ENCODE measurements at regions not wholly inside any gene's neighbourhood (a gene's known extent, or its start where the extent isn't known, plus 50 kb on each side); places are given as distances from the start of the nearest gene placed in this dataset.

DNA sequence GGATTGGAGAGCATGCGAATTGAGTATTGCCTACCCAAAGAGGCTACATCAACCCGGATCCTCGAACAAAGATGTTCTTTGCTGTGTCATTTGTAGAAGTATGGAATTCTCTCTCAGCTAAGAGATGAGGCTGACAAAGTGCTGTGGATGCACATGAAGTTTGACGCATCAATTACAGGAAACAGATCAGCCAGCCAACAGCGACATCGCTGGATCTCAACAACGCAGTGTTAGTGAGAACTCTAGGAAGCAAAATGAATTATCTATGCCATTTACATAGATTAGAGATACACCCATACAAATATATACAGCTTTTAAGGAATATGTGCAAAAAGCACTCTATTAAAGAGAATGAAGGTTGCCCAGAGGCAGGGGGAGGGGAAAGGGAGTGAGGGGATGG, 160.6 kb upstream of the RGMA start:
- DNase-seq: no peak

DNA sequence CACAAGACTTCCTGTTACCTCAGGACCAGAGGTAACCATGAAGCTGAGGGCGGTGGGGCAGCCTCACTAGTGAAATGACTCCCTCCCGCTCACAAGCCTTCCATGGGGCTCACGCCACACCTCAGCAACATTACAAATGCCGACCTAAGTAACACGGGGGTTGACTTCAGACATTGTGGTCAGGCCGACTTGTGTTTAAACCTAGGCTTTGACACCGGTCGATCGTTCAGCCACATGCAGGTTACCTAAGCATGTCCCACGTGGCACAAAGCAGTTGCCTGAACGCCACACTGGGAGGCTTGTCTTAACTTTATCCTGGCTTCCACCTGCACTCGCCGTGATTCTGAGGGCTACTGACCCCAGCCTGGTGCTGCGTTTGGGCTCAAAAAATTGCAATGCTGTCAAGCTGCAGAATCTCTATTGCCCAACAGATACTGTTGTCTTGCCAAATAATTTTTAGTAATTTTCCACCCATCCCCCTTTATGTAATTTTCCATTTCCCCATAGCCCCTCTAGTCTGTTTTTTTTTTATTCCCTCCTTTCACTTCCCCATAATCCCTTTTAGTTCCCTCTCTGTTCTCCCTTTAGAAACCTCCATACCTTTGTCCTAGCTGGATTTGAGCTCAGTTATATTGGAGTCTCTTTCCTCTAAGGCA, 158.6 kb upstream of the RGMA start:
- no peak for DNase-seq

DNA sequence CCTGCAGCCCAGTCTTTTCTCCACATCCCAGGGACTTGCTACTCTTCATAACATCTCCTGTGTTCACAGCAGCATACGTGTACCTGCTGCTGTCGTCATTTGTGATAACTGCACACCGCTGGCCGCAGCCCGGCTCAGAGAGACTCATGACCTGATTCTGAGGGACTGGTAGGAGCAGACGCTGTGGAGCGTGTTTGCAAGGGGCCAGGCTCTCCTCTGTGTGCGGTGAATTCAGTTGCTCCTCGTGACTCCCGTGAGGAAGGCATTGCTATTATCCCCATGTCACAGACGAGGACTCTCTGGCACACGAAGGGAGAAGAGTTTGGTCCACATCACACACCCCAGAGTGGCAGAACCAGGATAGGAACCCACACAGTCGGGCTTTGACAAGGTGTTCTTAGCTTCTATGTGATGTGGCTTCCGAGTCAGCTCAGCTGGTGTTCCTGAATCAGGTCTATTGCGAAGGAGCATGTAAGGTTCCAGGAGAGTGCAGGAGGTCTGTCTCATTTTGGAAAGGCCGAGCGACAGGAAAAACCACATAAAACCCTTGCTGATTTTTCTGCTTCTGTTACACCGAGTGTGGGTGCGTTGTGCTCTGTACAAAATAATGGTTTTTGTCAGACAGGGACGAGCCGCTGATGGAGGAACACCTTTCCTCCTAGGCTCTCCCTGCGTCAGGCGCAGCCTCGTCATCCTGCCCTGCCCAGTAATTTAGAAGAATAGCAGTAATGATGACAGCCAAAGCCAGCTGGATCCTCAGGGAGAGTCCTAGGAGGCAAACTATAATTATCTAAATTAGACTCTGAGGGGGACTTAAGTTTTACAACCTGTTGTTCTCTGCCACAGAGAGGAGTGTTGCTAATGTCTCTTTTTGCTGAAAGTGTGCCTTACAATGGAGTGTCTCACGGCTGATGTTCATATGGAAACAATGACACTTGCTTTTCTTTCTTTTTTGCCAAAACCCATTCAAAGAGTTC, 157.5 kb upstream of the RGMA start:
- no peak for DNase-seq

DNA sequence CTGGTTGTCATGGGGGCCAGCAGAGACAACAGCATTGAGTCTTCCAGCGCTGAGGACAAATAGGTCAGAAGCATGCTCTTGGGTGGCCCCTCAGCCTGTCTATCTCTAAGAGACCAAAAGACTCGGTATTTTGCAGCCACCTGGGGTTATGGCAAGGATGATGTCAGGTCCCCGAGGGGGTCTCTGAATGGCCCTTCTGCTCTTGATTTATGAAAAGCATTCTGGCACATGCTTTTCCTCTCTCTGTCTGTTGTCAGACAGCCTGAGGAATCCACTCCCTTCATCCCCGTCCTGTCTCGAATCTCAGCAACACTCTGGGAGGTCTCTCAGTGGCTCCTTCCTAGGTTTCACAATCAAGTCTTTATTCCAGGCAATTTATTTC, 156.6 kb upstream of the RGMA start:
- DNase-seq: no peak

DNA sequence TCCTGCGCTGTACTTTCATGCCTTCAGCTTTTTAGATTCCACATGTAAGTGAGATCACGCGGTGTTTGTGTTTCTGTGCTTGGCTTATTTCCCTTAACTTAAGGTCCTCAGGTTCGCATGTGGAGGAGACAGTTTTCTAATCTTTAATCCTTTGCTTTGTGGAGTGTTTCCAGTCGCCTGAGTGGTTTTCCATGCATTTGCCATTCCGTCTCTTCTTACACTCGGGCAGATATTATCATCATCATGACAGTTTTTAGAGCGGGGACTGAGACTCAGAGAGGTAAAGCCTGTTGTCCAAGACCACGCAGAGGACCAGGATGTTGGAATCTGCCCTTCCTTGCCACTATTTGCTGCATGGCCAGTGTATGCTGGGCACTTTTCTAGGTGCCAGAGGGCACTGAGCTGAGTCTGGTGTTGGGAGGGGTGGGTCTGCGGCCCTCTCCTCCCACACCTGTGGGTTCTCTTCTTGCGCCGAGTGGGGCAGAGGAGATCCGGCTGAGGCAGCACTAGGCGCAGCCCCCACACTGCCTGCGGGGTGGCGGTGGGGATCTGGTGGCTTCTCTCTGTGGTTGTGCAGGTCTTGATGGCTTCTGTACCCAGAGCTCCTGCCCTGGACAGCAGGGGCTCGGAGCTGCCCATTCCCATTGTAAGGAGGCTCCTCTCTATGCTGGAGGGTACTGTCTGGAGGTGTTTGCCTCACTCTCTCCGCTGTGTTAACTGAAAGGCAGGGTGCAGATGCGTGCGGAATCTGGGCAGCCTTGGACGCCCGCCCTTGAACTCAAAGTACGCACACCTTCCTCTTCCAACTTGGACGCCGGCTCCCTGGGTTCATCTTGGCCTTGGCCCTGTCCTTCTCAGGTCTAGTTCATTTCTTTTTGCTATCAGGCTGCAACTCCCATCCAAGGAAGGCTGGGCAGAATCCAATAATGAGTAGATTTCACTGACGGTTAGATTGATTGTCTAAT, 156.0 kb upstream of the RGMA start:
- DNase-seq: no peak

DNA sequence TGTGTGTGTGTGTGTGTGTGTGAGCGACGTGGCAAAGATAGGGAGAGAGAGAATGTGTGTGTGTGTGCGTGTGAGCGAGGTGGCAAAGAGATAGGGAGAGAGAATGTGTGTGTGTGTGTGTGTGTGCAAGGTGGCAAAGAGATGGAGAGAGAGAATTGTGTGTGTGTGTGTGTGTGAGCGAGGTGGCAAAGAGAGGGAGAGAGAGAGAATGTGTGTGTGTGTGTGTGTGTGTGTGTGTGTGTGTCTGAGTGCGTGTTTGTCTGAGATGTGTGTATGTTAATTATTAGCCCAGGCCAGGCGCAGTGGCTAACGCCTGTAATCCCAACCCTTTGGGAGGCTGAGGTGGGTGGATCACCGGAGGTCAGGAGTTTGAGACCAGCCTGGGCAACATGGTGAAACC, 154.6 kb upstream of the RGMA start:
- no peak for DNase-seq

DNA sequence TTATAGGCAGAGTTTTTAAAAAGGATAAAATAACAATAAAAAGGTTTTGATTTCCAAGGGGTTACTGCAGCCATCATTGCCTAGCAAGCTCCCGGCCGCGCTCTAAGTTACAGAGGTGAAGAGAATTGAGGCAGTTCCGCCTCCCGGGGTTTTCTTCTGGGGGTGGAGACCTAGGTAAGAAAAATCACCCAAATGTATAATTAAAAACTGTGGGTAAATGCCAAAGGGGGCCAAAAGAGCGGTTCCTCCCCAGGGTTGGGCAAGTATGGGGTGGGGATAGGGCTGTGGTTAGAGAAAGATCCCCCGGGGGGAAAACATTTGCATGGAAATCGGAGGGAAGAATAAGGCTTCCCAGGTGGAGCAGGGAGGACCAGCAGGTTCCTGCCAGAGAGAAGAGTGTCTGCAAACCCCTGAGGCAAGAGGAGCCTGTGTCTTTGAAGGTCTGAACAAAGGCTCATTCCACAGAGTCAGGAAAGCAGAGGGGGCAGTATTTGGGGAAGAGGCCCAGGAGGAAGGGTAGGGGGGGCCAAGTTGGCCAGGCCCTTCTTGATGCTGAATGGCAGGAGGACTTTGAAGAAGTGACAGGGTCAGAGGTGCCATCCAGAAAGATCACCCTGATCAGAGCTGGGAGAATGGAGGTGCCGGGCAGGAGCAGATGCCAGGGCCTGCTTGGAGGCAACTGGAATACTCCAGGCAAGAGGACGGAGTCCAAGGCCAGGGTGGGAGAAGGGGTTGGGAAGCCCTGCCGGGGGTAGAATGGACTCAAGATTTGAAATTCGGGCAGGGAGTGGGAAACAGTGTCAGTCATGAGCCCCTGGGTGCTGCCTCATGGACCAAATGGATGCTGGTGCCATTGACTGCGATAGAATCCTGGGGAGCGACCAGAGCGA, 152.9 kb upstream of the RGMA start:
- no peak for DNase-seq

DNA sequence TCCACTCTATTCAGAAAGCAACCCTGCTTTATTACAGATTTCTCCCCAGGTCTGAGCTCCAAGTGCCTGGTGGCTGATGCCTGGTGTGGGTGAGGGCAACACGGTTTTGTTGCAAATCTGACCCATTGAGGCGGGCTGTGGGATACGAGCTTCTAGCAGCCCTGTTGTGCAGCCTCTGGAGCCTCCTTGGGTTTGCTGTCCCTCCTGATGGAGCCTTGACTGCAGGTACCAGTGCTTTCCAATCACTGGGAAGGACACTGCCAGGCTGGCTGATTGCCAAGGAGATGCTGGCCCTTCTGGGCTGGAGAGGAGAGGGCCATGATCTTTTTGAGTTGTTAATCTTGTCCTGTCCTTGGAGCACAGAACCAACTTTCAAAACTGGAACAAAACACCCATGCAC, 151.0 kb upstream of the RGMA start:
- DNase-seq: no peak

DNA sequence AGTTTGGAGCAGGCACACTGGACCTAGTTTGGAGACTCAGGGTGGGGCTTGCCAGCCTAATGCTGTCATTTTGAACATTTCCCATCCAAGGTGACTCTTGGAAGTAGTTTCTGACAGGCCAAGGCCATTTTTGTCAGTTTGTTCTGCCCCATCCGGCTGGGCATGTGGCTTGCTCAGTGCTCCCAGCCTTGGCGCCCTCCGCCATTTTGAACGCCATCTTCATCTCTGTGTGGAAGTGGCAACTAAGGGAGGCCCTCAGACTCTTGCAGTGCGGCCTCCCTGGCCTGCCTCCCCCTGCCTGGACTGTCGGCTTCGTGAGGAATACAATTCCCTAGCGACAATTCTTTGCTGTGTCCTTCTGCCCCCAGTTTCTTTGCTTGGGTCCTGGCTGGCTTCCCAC, 150.6 kb upstream of the RGMA start:
- no peak for DNase-seq

DNA sequence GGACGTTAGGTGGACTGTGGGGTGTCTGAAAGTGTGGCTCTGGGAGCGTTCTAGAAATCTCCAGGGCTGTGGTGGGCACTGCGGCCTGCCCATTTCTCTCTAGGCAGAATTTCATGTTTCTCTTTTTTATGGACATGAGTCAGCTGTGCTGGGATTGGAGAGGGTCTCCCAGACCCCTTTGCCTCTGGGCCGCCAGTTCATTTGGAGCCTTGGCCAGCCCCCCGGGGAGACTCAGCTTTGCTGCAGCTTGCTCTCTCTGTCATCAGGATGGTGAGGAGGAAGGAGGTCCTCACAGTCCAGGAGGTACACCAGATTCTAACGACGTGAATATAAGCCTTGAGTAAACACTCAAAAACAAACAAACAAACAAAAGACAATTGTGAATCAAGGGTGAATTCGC, 149.6 kb upstream of the RGMA start:
- DNase-seq: no peak

DNA sequence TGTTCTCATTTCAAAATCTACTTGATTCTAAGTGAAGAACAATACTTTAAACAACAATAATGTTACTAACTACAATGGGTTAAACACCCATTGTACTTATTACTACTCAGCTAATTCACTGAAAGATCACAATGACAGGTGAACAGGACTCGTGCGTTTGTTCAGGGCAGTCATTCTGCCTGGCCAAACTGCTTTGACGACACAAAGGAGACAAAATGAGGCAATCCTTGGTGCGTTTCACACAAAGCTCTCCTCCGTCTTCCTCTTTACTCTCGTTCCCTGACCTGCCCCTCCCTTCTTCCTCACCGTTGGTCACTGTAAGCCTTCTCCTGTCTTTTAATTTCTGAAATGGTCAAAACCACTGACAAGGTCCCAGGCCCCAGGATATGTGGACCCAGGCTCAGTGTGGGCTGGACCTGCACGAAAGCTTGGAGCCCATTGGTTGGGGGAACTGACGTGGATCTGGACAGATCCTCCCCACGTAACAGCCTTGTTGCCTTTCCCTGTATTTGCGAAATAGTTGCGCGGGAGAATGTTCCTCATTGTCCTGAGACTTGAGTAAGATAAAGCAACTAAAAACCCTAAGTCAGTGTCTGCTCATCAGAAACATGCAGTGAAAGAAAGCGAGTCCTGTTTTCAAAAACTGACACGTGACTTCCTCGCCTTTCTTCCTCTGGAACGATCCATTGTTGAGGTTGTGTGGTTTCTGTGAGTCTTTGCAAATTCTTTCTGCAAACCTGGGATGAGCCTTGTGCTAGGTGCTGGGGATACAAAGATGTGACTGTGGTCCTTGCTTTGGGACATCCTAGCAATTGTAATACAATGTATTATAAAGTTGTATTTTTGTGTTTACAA, 147.1 kb upstream of the RGMA start:
- no peak for DNase-seq

DNA sequence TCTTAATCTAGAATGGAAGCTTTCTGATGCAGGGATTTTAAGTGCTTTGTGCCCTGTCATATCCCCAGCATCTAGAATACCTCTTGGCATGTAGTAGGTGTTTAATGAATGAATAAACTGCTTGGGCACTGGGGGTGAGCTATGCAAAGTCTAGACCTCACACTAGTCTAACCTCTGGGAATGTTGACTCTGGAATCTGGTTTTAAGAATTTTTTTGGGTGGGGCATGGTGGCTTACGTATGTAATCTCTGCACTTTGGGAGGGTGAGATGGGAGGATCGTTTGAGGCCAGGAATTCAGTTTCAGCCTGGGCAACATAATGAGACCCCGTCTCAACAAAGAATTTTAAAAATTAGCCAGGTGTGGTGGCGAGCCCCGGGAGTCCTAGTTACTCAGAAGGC, 146.3 kb upstream of the RGMA start:
- no peak for DNase-seq

DNA sequence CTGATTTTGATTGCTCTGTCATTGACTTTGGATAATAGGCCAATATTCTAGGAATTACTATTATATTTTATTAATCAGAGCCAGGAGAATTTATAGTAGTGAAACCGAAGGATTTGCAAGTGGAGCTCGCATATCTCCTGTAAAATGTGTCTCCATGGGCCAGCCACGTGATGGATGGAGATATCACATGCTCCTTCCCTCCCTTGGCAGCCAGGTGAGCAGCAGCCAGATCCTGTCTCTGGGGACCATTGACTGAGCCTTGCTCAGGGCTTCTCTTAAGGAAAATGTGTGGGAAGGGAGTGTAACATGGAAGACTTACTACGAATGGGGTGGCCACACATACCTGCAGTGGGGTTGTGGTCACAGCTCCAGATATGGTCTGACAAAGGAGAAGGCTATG, 144.7 kb upstream of the RGMA start:
- DNase-seq: no peak

DNA sequence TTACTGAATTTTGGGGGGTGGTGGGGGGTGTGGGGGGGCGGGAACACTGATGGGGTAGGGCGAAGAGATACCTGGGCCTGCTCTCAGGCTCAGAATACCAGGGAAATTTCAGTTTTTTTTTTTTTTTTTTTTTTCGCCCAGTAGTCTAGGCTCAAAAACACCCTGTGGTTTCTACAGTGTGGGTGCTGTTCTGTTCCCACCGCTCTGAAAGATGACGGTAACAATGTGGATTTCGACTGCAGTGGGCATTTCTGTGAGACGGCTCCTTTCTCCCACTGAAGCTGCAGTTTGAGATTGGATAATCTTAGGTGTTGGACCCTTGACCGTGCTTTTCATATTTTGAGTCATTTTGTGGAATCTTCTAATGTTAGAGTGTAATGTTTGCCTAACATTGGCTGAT, 143.8 kb upstream of the RGMA start:
- no peak for DNase-seq

DNA sequence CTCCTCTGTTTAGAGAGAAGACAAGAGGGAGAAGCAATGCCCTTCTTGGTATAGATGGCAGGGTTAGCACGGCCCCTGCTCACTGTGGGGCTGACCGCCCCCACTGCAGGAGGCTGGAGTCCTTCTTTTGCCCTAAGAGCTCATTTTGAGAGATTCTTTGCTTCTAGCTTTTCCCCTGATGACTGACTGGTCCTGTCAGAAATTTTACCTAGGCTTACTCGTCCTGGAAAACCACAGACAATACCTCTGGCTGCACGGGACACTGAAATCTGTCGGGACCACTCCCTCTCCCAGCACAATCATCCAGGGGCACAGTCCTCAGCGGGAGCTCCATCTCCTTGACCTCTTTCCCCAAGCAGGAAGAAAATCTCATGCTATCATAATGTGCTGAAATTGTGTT, 143.0 kb upstream of the RGMA start:
- no peak for DNase-seq

DNA sequence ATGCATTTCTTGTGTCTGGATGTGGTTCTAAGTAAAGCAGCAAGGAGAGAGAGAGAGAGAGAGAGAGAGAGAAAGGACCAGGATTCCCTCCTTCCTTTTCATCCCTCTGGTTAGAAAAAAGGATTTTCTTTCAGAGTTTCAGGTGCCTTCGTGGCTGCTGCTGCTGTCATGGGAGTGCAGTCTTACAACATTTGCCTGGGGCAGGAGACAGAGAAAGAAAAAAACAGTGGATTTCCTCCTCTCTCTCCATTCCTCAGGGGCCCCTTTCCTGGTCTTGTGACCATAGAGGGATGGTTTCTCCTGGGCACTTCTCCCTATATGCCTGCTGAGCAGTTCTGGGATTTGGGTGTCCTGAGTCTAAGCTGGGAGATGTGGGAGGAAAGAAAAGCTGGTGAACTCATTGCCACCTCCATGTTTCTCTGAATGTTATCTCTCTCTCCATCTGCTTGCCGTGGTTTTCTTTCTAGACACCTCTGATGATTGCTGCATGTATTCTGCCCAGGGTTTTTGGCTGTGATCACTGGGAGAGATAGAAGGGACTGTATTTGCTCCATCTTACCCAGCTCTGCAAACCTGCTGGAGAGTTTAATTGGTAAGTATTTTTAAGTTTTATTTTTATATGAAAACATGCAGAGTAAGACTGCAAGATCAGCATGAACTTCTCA, 142.4 kb upstream of the RGMA start:
- no peak for DNase-seq

DNA sequence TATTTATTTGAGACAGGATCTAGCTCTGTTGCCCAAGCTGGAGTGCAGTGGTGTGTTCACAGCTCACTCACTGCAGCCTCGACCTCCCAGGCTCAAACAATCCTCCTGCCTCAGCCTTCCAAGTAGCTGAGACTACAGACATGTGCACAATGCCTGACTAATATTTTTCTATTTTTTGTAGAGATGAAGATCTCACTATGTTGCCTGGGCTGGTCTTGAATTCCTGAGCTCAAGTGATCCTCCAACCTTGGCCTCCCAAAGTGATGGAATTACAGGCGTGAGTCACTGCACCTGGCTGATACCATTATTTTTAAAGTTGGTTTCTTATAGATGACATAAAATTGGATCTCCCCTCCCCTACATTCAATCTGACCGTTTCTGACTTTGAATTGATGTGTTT, 139.5 kb upstream of the RGMA start:
- DNase-seq: no peak

DNA sequence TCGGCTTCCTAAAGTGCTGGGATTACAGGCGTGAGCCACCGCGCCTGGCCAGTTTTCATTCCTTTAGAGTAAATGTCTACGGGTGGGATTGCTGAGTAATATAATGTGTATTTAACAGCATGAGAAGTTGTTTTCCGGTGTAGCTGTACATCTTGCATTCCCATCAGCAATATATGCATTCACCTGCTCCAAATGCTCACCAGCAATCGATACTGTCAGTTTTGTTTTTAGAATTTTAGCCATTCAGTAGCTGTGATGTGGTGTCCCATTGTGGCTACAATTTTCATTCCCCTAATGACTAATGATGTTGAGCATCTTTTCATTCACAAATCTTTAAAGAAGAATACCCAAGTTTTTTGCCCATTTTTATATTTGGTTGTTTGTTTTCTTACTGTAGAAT, 134.8 kb upstream of the RGMA start:
- DNase-seq: no peak

DNA sequence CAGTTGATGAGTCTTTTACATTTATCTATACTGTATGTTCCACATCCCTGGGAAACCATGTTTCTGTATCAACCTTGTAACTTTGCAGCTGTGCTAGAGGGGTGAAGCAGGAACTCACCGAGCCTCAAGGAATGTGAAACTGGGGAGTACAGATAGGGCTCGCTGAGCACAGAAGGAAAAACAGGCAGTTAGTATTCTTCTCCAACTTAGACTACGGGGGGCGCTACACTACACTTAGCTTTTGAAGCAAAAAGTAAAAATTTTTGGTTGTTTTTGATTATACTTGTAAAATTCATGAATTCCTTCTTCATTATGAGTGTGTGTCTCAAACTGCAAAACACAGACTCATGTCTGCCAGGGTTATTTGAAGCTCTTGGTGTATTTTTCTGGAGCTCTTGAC, 132.7 kb upstream of the RGMA start:
- no peak for DNase-seq

DNA sequence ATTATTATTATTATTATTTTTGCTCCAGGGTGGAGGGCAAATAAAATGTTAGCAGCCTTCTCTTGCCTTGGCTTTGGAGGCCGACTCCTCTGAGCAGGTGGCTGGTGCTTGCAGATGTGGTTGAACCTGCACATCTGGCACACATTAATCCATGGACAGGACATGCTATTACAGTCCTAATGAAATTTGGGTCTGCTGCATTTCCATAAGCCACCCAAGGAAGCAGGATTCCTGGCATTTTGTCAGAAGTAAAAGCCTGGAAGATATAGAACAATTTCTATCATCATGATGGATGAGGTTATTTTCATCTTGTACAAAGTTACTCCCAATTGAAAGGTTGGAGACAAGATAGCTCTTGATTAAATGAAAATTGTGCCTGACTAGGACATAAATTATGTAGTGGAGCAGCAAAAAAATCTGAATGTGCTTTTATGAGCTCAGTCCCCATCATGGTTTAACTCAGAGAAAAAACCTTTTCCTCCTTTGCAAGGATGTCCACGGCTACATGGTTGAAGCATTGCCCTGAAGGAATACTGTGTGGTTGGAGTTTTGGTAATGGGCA, 130.9 kb upstream of the RGMA start:
- no peak for DNase-seq
